Vagina (tissue), 2 donors: ENCODE measurements at regions not wholly inside any gene's neighbourhood (a gene's known extent, or its start where the extent isn't known, plus 50 kb on each side); places are given as distances from the start of the nearest gene placed in this dataset.

Source experiments
- POLR2AphosphoS5 ChIP-seq, 2 donors: sonication (generic); formaldehyde crosslinking; IDR thresholded peaks; one replicate each; pipeline ENCODE4 v1.9.0; 2017; ENCODE audit warnings: antibody characterized with exemption in 2 of 2, mild to moderate bottlenecking in 2 of 2, low read depth in 1 of 2; ENCODE audit not compliant: insufficient read depth in 1 of 2
- TF ChIP-seq, protein P1 (sequence below), 3 experiments: fragments of 450-650 bp in 2 of 3; fragments of 200-600 bp in 1 of 3; sonication (generic) in 1 of 3; IDR thresholded peaks; one replicate each; pipeline ENCODE4 v1.5.1; 2017 to 2019; ENCODE audit warnings: antibody characterized with exemption in 3 of 3, mild to moderate bottlenecking in 2 of 3, moderate library complexity in 2 of 3

DNA sequence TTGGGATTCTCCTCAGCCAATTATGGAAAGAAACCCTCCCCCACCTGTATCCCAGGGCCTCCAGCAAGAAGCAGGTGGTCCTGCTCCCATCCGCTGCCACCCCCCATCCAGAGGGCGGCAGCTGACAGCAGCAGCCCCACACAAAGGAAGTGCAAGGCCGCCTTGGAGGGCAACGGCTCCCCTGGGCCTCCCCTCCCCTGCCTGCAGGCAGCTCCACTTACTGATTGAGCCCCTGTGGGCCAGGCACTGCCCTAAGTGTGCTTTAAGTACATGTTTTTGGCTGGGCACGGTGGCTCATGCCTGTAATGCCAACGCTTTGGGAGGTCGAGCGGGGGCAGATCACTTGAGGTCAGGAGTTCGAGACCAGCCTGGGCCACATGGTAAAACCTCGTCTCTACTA is 257.6 kb downstream of the PARN start:
- TF ChIP-seq, protein P1, sequence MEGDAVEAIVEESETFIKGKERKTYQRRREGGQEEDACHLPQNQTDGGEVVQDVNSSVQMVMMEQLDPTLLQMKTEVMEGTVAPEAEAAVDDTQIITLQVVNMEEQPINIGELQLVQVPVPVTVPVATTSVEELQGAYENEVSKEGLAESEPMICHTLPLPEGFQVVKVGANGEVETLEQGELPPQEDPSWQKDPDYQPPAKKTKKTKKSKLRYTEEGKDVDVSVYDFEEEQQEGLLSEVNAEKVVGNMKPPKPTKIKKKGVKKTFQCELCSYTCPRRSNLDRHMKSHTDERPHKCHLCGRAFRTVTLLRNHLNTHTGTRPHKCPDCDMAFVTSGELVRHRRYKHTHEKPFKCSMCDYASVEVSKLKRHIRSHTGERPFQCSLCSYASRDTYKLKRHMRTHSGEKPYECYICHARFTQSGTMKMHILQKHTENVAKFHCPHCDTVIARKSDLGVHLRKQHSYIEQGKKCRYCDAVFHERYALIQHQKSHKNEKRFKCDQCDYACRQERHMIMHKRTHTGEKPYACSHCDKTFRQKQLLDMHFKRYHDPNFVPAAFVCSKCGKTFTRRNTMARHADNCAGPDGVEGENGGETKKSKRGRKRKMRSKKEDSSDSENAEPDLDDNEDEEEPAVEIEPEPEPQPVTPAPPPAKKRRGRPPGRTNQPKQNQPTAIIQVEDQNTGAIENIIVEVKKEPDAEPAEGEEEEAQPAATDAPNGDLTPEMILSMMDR (IDR thresholded peaks at IDR 0.05) = no peak
- TF ChIP-seq POLR2AphosphoS5 (IDR thresholded peaks at IDR 0.05; ENCODE audit: insufficient read depth in 1 of 2, low read depth in 1 of 2) = no peak
